IPS DF 4.7 (cell line): ENCODE measurements at regions not wholly inside any gene's neighbourhood (a gene's known extent, or its start where the extent isn't known, plus 50 kb on each side); places are given as distances from the start of the nearest gene placed in this dataset.

ENCODE experiments used
- DNase-seq: peaks from one replicate; pipeline ENCODE4 v3.0.0-alpha.2; 2013; ENCODE audit warnings: low spot score; ENCODE audit errors: extremely low read depth

DNA sequence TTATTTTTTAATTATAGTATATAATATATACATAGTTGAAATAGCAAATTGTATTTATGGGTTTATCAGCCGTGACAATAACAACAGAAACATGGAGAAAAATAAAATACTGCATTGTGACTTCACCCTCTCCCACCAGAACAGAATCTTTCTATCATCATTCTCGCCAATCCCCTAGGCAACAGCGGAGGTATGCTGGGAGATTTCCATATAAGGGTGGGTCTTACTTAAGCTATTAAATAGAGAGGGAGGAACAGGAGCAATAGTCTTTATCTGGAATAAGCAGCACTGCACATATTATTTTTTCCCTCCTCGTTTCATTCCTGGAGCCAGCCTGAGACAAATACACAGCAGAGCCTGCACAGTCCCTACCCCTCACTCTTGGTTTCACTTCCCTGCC lies 1214.9 kb downstream of the XPNPEP1 start:
- DNase-seq: no peak

DNA sequence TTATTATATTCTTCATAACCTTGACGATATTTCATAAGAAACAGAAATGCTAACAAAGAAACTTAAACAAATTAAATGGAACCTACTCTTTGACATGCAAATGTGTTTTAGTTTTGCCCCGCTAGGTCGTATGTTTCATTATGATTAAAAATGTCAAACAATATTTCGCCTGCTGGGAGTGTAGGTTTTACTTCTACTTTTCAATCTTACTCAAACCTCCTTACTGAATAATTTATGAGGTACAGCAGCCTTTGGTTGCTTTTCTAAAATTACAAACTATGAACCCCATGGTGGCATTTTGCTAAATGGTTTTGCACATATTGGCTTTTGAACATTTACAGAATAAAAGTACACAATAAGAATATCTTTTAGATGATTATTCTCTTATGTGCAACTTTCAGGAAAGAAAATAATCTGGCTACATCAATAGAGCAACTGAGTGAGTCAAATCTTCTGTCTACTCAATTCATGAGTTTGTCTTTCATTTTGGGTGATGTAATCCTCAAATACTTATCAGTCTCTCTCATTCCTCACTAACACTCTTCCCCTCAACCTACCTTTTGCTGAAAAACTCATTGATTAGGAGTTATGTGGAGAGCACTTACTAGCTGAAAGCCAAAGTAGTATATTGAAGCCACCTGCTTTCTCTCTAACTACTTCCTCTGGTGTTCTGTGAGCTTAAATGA lies 1226.4 kb downstream of the XPNPEP1 start:
- DNase-seq: no peak

DNA sequence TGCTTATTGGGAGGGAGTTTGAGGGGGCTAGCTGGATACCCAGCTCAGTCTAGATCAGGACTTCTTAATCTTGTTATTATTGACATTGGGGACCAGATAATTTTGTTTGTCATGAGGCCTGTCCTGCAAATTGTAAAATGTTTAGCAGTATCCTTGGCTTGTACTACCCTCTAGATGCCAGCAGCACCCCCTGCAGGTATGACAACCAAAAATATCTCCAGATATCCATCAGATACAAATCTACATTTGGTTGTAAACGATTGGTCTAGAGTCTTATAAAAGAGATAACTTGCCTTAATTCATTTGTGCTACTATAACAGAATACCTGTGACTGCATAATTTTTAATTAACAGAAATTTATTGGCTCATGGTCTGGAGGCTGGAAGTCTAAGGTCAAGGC lies 1232.2 kb downstream of the XPNPEP1 start:
- DNase-seq: no peak

DNA sequence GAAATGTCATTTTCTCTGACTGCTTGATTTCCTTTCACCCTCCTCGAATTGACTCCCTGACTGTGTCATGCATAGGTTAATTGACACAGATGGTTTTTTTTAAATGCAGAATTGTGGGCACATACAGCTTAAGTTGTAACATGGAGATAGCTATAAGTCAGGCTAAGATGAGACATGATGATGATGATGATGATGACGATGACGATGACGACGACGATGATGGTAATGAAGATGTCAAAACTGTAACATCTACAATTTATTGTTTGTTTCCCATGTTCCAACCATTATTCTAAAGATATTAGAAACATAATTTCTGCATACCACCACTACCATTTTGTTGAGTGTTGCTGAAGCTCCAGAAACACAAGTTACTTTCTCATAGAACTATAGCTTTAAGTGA lies 1232.8 kb downstream of the XPNPEP1 start:
- DNase-seq: no peak

DNA sequence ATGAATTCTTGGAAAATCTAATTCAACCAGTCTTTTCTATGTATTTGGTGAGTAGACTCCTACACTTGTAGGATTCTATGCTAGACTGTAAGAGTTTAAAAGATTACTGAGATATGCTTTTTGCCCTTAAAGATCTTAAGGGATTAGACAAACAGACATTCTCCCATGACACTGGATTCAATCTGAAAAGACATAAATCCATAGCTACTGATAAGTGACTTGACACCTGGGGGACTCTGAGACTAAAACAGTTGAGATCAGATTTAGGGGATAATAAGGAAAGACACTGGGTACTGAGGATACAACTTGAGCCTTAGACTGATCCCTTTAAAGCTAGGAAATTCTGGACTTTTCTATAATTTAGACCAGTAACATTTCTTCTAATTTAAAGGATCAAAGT lies 1233.4 kb downstream of the XPNPEP1 start:
- DNase-seq: no peak

DNA sequence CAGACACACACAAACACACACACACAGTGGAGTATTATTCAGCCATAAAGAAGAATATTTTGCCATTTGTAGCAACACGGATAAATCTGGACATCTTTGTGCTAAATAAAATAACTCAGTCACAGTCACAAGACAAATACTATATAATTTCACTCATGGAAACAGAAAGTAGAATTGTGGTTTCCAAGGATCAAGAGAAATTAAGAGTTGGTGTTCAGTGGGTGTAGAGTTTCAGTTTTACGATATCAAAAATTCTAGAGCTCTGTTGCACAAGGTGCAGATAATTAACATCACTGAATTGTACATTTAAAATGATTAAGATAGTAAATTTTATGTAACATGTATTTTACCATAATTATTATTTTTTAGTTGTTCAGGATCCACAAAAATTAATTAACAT lies 1235.0 kb downstream of the XPNPEP1 start:
- no peak for DNase-seq

DNA sequence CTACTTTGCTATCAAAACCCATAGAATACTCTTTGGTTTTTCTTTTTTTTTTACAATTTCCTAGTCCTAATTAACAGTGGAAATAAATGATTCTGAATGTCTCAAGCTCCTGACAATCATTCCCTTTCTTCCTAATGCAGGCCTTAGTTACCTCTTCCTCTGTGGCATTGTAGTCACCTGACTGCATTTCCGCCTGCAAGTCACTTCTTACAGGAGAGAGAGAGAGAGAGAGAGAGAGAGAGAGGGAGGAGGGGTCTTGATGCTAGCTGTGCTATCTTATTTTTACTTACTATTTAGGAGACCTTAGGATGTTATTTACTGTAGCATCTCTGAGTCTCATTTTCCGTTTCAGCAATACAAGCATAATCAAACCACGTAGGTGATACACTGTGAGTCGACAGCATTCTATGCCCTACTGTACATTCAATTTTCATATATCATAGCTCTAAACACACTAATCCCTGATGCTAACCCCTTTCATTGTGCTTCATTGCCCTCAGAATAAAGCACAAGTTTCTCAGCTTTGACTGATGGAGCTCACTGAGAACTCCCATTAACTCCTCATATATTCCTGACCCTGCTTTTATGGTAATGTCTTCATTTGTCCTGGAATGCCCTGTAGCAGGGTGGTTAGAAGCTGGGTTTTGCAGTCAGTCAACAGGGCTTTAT lies 1237.3 kb downstream of the XPNPEP1 start:
- no peak for DNase-seq

DNA sequence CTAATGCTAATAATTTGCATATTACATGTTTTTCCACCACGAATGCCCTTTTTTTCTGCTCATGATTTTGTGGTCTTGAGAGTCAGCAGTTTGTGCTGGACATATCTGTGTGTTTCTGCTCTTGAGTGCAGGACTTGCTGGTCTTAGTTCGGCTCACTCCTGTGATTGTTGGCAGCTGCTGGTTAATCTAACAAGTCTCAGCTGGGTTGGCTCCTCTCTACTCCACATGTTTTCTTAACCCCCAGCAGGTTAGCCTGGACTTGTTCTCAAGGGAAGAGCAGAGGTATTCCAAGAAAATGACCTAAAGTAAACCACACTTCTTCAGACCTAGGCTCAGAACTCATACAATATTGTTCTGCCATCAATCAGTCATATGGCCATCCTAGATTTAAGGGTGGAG lies 1238.9 kb downstream of the XPNPEP1 start:
- DNase-seq: no peak

DNA sequence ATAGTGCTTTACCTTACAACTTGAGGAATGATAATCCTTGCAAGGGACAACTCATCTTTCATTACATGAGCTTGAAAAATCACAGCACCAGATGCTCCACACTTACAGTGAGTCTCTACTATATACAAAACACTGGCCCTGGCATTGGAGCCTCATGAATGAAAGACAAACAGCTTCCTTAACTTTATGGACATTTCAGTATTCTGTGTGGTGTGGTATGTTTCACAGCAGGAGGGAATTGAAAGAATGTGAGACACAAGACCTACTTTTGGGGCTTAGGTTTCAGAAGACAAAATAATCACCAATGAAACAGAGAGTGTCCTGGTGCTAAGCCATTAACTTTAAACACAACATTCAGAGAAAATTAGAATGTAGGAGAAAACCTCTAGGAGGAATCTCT lies 1249.6 kb downstream of the XPNPEP1 start:
- DNase-seq: no peak

DNA sequence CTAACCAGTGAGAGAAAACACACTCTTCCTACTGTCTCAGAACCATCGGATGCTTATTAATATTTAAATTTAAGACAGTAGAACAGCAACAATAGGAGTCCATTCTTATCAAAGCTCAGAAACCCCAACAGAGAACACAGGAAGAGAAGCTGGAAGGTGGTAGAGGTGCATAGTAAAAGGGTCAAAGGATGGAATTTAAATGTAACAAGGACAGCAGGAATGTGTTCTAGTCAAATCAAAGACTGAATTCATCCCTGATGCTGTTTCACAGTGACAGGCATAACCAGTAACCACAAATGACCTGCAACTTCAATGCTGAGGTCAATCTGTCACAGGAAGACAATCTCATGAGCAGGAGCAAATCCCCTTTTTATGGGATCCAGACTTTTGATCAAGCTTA lies 1259.7 kb downstream of the XPNPEP1 start:
- DNase-seq: no peak

DNA sequence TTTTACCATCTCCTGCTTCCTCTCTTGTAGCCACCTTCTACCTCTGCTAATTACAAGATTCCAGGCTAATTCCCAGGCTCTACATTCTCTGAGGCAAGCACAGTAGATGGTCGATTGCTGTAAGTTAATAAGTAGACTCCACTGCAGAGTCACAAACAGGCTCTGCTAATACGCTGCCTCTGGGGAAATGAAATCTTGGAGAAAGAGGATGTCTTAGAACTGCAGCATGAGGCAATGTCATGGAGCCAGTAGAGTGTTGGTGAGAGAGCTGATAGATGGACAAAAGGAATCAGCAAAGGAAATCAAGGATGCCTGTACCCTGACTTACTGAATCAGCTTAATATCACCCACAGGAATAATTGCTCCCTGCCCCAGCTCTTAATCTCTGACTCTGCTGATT lies 1260.3 kb downstream of the XPNPEP1 start:
- no peak for DNase-seq

DNA sequence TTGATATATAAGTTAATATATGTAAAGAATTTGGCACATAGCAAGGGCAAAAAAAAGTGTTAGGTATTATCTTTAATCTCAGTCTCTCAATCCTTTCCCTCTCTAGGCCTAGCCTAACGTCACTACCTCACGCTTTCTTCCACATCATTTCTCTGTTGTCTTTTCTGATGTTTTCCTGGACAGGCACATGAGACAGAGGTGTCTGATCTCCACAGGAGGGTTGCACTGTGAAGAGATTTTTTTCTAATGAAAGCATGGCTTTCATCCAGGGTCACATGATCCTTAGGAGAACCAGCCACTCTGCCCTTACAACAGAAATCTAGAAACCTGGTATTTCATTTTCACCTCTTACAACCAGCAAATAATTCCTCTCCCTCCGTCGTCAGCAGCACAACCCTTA lies 1268.3 kb downstream of the XPNPEP1 start:
- DNase-seq: no peak

DNA sequence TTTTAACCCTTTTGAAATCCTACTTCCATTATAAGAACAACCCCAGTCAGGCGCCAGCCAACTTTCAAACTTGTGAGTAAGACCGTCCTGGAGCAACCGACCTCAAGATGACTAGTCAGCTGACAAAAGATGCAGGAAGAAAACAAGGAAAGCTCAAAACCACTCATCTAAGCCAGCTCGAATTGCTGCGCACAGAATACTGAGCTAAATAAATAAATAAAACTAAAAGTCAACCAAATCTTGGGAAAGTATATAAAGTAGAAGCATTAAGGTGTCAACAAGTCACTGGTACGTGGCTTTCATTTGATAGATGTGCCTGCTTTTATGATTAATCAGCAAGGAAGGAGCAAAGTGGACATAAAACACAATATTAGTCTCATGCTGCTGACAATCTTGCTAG lies 1269.8 kb downstream of the XPNPEP1 start:
- DNase-seq: no peak

DNA sequence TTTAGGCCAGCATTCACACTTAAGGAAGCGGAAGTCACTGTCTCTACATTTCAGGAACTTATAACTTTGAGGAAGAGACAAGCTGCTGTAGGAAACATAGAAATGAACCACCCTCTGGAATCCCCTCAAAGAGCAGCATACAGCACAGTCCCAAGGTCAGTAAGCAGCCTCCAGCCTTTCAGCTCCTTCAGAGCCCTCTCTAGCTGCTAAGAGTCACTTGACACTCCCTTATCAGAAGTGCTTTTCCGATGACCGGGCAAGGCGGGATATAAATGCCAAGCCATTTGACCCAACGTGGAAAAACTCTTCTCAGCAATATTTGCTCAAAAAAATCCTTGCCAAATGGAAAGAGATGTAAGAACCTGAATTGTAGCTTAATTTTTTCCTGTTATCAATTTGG lies 1284.3 kb downstream of the XPNPEP1 start:
- no peak for DNase-seq

DNA sequence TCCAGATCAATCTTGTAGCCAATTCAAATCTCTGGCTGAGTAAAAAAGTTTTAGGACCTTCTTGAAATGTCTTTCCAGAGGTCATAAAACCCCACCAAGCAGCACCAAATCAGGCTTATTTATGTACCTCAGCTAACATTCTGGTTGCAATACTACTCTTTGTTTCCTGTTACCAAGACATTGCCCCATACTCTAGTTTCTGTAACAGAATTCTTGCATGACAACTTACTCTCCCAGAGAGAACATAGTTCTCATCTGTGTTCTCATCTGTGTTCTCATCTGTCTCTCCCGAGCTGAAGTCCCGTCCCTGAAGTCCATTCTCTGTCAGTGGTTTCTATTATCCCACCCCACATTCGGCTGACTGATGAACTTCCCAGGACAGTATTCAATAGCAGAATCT lies 1285.1 kb downstream of the XPNPEP1 start:
- DNase-seq: no peak

DNA sequence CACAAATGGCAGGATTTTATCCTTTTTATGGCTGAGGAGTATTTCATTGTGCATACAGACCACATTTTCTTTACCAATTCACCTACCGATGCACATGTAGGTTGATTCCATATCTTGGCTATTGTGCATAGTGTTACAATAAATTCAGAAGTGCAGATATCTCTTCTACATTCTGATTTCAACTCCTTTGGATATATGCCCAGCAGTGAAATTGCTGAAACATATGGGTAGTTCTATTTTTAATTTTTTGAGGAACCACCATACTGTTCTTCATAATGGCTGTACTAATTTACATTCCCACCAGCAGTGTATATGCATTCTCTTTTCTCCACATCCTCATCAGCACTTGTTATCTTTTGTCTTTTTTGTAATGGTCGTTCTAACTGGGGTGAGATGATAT lies 1290.3 kb downstream of the XPNPEP1 start:
- DNase-seq: no peak

DNA sequence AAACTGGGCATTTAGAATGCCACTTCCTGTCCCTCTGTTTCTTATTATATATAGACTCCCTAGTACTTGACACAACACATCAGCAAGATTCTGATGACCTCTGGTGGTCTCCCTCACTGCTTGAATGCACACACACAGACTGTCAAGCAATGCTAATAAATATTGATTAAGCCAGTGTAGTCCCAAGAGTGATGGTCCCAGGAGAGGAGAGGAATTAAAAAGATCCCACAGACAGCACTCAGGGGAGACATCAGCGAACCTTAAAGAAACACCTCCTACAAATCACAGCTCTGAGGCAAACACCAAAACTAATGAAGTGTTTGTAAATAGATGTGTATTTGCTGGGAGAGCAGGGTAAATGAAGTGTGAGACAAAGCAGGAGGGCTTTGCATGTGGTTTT lies 1291.2 kb downstream of the XPNPEP1 start:
- DNase-seq: no peak

DNA sequence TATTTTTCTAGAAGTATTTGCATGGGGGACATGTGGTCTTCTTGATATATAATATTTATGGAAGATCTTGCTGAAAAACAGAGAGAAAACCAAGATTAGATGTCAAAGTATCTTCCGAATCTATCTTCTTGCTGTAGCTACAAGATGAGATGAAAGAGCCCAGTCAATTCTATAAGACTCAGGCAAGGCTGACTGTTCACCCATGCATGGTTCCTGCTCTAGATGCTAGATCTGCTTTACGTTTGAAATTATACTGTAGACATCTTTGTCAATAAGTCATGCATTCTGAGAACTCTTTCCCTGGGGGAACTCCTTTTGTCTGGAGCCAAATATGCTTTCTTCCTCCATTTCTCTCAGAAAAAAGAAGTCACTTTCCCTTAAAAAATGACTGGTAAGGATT lies 1292.0 kb downstream of the XPNPEP1 start:
- no peak for DNase-seq

DNA sequence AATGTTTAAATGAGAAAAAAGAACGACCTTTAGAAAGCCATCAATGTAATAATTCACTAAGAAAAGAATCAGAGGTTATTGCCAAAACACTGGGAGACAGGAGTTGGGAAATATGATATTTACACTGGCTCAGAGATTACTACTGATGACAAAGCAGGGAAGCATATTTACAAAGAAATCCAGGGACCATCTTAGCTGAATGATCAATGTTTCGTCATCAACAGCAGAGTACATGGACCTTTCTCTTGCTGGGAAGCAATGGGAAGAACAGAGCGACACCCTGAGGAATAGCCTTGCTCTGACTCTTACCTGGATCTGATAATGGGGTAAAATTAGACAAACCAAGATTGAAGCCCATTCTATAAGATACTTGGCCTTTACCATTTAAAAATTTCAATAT lies 1293.5 kb downstream of the XPNPEP1 start:
- no peak for DNase-seq

DNA sequence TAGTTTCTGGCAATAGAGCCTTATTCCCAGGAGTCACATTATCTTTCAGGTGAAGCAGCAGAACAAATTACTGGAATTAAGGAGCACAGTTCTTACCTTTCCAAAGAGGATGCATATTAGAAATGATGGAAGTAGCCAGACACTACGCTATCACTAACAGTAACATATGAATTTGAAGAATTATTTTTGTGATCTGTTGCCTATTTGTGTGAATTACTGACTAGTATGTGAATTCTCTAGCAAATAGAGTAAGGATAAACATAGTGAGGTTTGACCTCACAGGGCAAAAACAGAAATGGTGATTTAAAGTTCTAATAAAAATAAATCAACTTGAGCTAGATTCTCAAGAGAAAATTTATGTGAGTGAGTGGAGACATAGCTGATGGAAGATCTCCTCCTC lies 1299.3 kb downstream of the XPNPEP1 start:
- DNase-seq: no peak

DNA sequence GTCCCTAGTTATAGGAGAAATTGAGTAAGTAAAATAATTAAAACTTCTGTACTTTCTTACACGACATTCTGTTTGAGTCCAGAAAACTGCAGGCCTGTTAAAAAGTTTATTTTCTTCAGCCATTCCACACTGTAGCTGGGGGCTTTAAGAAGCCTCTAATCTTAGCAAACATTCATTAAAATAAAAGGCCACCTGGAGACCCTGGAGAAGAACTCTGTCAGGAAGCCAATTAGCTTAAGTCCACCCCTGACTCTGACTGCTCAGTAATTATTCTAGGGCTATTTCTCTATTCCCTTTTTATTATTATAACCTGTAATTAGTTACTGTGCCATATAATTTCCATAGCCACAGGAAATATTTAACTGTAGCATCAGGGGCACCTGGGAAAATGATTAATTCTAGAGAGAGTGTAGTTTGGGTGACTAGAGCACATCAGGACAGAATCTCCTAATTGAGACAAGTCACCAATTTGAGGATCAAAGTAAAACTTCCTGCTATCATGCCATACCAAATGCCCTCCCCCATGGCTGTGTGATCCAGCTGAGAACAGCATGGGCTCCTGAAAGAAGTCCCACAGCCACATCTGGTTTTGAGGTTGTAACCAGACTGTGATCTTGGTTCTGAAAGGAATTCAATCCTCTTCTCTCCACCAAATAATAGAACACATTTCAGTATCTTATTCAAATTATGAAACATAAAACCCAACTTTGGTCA lies 1302.3 kb downstream of the XPNPEP1 start:
- no peak for DNase-seq

DNA sequence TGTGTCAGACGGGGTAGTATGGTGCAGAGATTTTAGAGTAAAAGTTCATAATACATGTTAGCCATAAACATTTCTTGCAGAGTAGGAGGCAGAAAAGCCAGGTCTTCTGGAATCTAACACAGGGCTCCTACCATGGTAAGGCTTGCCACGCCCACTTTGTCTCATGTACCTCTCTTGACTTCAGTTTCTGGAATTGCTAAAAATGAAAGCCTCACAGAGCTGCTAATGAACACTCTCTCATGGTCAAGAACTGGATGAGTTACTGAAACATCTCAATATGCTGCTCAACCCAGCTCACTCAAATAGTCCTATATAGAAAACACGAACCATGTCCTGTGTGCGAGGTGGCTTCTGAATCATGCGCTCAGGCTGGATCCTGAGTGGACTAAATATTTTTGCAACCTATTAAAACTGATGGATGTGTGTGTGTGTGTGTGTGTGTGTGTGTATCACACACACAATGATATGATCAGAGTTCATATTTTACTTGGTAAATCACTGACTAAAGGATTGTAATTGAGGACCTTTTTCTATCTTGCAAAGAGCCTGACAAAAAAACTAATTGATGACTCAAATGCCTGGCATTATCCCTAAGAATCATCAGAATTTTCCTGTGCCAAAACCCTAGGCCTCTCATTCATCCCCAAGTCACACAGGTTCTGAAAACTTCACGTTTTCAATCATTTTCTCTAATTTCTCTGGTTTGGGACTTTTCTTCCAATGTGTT lies 1306.6 kb downstream of the XPNPEP1 start:
- no peak for DNase-seq
